Head of caudate nucleus (tissue), 42 donors: ENCODE measurements at regions not wholly inside any gene's neighbourhood (a gene's known extent, or its start where the extent isn't known, plus 50 kb on each side); places are given as distances from the start of the nearest gene placed in this dataset.
A peak's percentile ranks its signal among the peaks of the same experiment; 100 is the strongest.

Experiments
- DNase-seq, 42 donors: peaks; one replicate each; pipeline versions ENCODE4 v3.0.0 to v3.0.0-alpha.2; 2020 to 2021; ENCODE audit warnings: mixed read lengths in 7 of 42
- intact Hi-C: fragments of 100-400 bp; cut with DNase I; formaldehyde crosslinking; loops from one replicate; pipeline ENCODE4 v1.15.0; 2022

GRCh38 chr13:73800011-73800410 lies 334.2 kb downstream of the KLF12 start:
- DNase-seq = no peak
- intact Hi-C loops = no loop called here

- intact Hi-C loops = no loop called here
Measured at GRCh38 chr13:73794755-73795154, 339.4 kb downstream of the KLF12 start.

GRCh38 chr13:73793361-73793760 lies 340.8 kb downstream of the KLF12 start:
- intact Hi-C loops = no loop called here
- DNase-seq = no peak

More at GRCh38 chr13:73794755-73795154, 339.4 kb downstream of the KLF12 start:
- no peak for DNase-seq

- intact Hi-C loops = no loop called here
- DNase-seq = no peak
Measured at GRCh38 chr13:73792796-73793195, 341.4 kb downstream of the KLF12 start.

GRCh38 chr13:73782450-73783449 lies 351.5 kb downstream of the KLF12 start:
- no peak for DNase-seq
- intact Hi-C loops = no loop called here

GRCh38 chr13:73781384-73781783 lies 352.8 kb downstream of the KLF12 start:
- intact Hi-C loops = no loop called here
- DNase-seq = no peak

GRCh38 chr13:73779881-73780280 lies 354.3 kb downstream of the KLF12 start:
- intact Hi-C loops = no loop called here
- no peak for DNase-seq

- DNase-seq = no peak
- intact Hi-C loops = no loop called here
Measured at GRCh38 chr13:73778242-73778864, 355.9 kb downstream of the KLF12 start.

GRCh38 chr13:73777134-73777533 lies 357.1 kb downstream of the KLF12 start:
- intact Hi-C loops = no loop called here
- DNase-seq = no peak

- intact Hi-C loops = no loop called here
- DNase-seq = no peak
Measured at GRCh38 chr13:73776151-73776785, 357.9 kb downstream of the KLF12 start.

- no peak for DNase-seq
- intact Hi-C loops = no loop called here
Measured at GRCh38 chr13:73773168-73773549, 361.0 kb downstream of the KLF12 start.

- no peak for DNase-seq
- intact Hi-C loops = no loop called here
Measured at GRCh38 chr13:73772449-73773167, 361.6 kb downstream of the KLF12 start.

- peak in 22 of 42 donors; percentile 4 to 74 (median 37) for DNase-seq
- intact Hi-C loops = no loop called here
Measured at GRCh38 chr13:73767747-73768315, 366.4 kb downstream of the KLF12 start.

- peak in 24 of 42 donors; percentile 6 to 76 (median 26) for DNase-seq
- intact Hi-C loops = no loop called here
Measured at GRCh38 chr13:73767191-73767741, 366.9 kb downstream of the KLF12 start.

- peak; percentile 44 to 85 (median 69) for DNase-seq
- intact Hi-C loops = no loop called here
Measured at GRCh38 chr13:73765651-73766384, 368.4 kb downstream of the KLF12 start.

GRCh38 chr13:73759434-73759833 lies 374.8 kb downstream of the KLF12 start:
- intact Hi-C loops = loop anchor here (10.0 kb wide), 1 partner anchor 1465 kb away; no protein-coding TSS in a partner anchor
- no peak for DNase-seq

GRCh38 chr13:73757481-73758233 lies 376.5 kb downstream of the KLF12 start:
- no peak for DNase-seq
- intact Hi-C loops = loop anchor here (10.0 kb wide), 1 partner anchor 1467 kb away; no protein-coding TSS in a partner anchor
